ENCODE measurements at regions not wholly inside any gene's neighbourhood (a gene's known extent, or its start where the extent isn't known, plus 50 kb on each side); places are given as distances from the start of the nearest gene placed in this dataset.

DNA sequence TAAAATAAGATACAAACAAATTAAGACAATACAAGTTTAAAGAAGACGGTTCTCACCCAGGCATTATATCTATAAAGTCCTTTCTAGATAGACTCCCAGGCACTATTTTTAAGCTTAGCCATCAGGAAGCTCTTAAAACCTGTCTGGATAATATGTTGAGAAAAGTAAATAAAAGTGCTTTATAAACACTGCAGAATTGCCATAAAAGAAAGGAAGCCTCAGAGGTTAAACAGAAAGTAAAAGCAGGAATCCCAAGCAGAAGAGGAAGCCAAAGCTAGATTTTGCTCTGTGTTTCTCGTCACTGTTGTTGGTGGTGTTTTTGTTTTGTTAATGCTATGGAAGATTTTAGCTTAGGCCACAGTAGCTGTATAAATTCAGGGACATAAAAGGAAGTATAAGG is 1267.3 kb downstream of the PCDH19 start:
- TF ChIP-seq, protein P1, sequence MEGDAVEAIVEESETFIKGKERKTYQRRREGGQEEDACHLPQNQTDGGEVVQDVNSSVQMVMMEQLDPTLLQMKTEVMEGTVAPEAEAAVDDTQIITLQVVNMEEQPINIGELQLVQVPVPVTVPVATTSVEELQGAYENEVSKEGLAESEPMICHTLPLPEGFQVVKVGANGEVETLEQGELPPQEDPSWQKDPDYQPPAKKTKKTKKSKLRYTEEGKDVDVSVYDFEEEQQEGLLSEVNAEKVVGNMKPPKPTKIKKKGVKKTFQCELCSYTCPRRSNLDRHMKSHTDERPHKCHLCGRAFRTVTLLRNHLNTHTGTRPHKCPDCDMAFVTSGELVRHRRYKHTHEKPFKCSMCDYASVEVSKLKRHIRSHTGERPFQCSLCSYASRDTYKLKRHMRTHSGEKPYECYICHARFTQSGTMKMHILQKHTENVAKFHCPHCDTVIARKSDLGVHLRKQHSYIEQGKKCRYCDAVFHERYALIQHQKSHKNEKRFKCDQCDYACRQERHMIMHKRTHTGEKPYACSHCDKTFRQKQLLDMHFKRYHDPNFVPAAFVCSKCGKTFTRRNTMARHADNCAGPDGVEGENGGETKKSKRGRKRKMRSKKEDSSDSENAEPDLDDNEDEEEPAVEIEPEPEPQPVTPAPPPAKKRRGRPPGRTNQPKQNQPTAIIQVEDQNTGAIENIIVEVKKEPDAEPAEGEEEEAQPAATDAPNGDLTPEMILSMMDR (conservative IDR thresholded peaks at IDR 0.05), result no peak
- H3K27ac ChIP-seq, result no peak overlapping the region

DNA sequence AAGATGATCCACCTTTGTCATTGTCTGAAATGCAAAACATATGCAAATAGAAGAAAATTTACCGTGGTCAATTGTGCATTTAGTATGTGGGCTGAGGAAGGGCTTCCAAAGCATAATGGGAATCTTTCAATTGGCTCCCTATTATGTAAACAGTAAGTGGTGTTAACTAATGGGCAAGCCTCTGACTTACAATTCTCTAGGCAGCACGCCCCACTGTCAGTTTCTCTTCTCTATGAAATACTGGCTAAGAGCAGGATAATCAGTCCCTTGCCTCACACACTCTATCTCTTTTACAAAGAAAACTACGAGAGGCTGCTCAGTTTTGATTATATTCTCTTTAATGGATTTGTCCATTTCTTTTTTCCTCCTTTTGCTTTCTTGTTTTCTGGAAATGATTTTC is 1272.6 kb downstream of the PCDH19 start:
- no peak overlapping the region for H3K27ac ChIP-seq
- TF ChIP-seq, protein P1 (conservative IDR thresholded peaks at IDR 0.05), result no peak

DNA sequence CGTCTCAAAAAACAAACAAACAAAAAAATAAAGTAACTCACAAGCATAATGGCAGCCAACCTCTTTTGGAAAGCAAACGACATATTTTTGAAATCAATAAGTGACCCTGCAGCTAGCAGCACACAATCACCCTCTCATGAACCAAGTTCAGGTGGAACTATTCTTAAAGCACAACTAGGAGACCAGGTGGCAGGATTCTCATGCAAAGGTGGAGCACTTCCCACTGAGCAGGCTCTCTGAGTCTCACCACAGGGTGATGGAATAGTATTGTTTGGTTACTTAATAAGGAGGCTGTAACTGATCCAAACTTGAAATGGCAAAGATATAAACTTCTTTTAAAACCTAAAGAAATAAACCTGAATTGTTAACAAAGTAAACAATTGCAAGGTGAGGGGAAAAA is 1293.1 kb downstream of the PCDH19 start:
- no peak overlapping the region for H3K27ac ChIP-seq
- TF ChIP-seq, protein P1 (conservative IDR thresholded peaks at IDR 0.05), result no peak

DNA sequence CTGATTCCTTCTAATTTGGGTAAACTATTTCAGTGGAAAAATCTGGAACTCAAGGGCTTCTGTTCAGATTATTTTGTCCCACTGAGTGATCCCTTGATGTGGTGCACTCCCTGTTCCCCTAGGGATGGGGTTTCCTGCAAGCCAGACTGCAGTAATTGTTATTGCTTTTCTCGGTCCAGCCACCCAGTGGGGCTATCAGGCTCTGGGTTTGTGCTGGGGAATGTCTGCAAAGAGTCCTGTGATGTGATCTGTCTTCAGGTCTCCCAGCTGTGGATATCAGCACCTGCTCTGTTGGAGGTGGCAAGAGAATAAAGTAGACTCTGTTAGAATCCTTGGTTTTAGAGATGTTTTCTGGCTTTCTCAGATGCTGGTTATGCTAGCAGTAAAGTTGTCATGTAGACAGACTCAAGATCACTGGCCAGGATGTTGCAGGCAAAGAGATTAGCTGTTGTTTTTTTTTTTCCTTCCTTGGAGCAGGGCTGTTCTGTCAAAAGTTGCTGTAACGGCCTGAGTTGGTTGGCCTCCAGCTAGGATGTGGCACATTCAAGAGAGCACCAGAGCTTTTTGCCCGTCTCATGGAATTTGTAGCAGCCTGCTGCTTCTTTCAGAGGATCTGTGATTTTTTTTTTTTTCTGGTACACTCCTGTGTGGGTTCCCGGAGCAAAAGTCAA is 1314.0 kb downstream of the PCDH19 start:
- TF ChIP-seq, protein P1 (conservative IDR thresholded peaks at IDR 0.05), result no peak
- no peak overlapping the region for H3K27ac ChIP-seq

DNA sequence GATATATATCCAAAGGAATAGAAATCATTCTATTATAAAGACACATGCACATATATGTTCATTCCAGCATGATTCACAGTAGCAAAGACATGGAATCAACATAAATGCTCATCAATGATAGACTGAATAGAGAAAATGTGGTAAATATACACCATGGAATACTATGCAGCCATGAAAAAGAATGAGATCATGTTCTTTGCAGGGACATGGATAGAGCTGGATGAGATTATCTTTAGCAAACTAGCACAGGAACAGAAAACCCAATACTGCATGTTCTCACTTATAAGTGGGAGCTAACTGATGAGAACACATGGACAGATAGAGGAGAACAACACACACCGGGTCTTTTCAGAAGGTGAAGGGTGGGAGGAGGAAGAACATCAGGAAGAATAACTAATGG is 1318.6 kb downstream of the PCDH19 start:
- TF ChIP-seq, protein P1 (conservative IDR thresholded peaks at IDR 0.05), result no peak

DNA sequence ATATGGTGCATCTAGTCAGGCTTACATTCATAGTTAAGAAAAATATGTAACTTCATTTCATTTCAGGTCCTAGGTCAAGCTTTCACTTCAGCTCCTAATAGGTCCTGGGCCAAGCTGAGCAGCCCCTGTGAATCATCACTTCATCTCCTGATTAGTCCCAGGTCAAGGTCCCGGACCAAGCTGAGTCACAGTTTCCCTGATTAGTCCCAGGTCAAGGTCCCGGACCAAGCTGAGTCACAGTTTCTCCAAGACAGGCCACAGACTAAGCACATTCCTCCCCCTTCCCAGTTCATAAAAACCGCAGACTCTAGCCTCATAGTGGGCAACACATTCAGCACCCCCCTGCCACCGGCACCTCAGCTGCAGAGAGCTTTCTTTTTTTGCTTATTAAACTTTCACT is 1331.8 kb downstream of the PCDH19 start:
- H3K27ac ChIP-seq, result no peak overlapping the region
- TF ChIP-seq, protein P1 (conservative IDR thresholded peaks at IDR 0.05), result no peak

More for the DNA sequence above, 1318.6 kb downstream of the PCDH19 start:
- no peak overlapping the region for H3K27ac ChIP-seq

DNA sequence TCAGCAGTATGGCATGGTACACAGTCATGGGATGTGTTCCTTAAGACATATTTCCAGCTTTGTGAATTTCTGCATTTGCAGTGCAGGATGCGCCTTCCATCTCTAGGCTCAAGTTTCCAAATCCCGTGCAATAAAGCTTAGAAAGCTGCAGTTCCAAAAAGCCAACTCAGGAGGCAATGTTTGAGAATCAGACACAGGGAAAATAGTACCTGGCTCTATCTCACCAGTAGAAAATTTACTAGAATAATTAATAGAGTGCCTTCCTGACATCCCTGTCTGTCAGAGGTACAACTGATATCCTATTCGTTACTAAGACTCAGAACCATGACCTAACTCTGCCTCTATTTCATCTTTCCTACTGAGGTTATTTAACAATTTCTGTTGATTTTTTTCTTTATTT is 1333.0 kb downstream of the PCDH19 start:
- no peak overlapping the region for H3K27ac ChIP-seq
- TF ChIP-seq, protein P1 (conservative IDR thresholded peaks at IDR 0.05), result no peak
